ENCODE measurements at regions not wholly inside any gene's neighbourhood (a gene's known extent, or its start where the extent isn't known, plus 50 kb on each side); places are given as distances from the start of the nearest gene placed in this dataset.

GRCh38 chr5:125175348-125176004 is 429.0 kb upstream of the ZNF608 start:
- peak overlapping the region; percentile 79 for H3K27ac Mint-ChIP-seq
- H3K4me3 Mint-ChIP-seq (ENCODE audit: low read depth), result no peak overlapping the region
- peaks cover 15% of the 10 kb centered on the region for H3K4me1 Mint-ChIP-seq (ENCODE audit: low read depth)
- TF ChIP-seq, protein P1, sequence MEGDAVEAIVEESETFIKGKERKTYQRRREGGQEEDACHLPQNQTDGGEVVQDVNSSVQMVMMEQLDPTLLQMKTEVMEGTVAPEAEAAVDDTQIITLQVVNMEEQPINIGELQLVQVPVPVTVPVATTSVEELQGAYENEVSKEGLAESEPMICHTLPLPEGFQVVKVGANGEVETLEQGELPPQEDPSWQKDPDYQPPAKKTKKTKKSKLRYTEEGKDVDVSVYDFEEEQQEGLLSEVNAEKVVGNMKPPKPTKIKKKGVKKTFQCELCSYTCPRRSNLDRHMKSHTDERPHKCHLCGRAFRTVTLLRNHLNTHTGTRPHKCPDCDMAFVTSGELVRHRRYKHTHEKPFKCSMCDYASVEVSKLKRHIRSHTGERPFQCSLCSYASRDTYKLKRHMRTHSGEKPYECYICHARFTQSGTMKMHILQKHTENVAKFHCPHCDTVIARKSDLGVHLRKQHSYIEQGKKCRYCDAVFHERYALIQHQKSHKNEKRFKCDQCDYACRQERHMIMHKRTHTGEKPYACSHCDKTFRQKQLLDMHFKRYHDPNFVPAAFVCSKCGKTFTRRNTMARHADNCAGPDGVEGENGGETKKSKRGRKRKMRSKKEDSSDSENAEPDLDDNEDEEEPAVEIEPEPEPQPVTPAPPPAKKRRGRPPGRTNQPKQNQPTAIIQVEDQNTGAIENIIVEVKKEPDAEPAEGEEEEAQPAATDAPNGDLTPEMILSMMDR (IDR thresholded peaks at IDR 0.05; ENCODE audit: unreplicated experiment), result no peak
- peaks cover 3% of the 10 kb centered on the region for H3K27me3 Mint-ChIP-seq
- no peak for DNase-seq (ENCODE audit: low spot score, unreplicated experiment)
- H3K9me3 Mint-ChIP-seq (ENCODE audit: low read depth), result peaks cover 7% of the 10 kb centered on the region
- H3K36me3 Mint-ChIP-seq (ENCODE audit: insufficient read depth), result no peaks in the 10 kb centered on the region

DNA sequence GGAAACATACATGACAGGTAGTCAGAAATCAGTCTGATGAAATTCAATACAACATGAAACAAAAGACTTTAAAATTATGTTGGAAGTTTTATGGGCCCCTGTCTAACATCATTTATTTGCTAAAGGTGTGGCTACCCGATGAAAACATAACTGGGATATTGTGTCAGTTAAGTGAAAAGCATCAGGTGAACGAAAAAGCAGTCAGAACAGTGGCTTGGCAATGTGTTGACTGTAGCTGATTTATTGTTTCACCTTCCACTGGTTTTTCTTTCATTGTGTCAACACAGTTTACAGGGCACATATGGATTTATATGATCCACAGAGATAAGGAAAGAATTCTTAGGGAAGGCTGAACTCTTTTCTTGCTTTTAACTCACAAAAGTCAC is 429.6 kb upstream of the ZNF608 start:
- H3K4me1 Mint-ChIP-seq (ENCODE audit: low read depth), result peaks cover 12% of the 10 kb centered on the region
- TF ChIP-seq, protein P1 (IDR thresholded peaks at IDR 0.05; ENCODE audit: unreplicated experiment), result no peak
- peaks cover 2% of the 10 kb centered on the region for H3K27me3 Mint-ChIP-seq
- no peak for DNase-seq (ENCODE audit: low spot score, unreplicated experiment)
- H3K36me3 Mint-ChIP-seq (ENCODE audit: insufficient read depth), result no peaks in the 10 kb centered on the region
- H3K9me3 Mint-ChIP-seq (ENCODE audit: low read depth), result peaks cover 7% of the 10 kb centered on the region
- H3K27ac Mint-ChIP-seq, result peak overlapping the region; percentile 79
- H3K4me3 Mint-ChIP-seq (ENCODE audit: low read depth), result no peak overlapping the region

GRCh38 chr5:125177340-125177739 is 430.9 kb upstream of the ZNF608 start:
- Mint-ChIP-seq H3K27ac (no peak overlapping the region), H3K4me3 (ENCODE audit: low read depth) (no peak overlapping the region), H3K36me3 (ENCODE audit: insufficient read depth) (no peaks in the 10 kb centered on the region), H3K4me1 (ENCODE audit: low read depth) (peaks cover 12% of the 10 kb centered on the region), H3K27me3 (no peaks in the 10 kb centered on the region), H3K9me3 (ENCODE audit: low read depth) (peaks cover 7% of the 10 kb centered on the region)
- TF ChIP-seq, protein P1 (IDR thresholded peaks at IDR 0.05; ENCODE audit: unreplicated experiment), result no peak
- no peak for DNase-seq (ENCODE audit: low spot score, unreplicated experiment)

GRCh38 chr5:125179612-125180011 is 433.2 kb upstream of the ZNF608 start:
- H3K27me3 Mint-ChIP-seq, result no peaks in the 10 kb centered on the region
- H3K27ac Mint-ChIP-seq, result no peak overlapping the region
- H3K4me1 Mint-ChIP-seq (ENCODE audit: low read depth), result peaks cover 12% of the 10 kb centered on the region
- no peak for DNase-seq (ENCODE audit: low spot score, unreplicated experiment)
- H3K4me3 Mint-ChIP-seq (ENCODE audit: low read depth), result no peak overlapping the region
- TF ChIP-seq, protein P1 (IDR thresholded peaks at IDR 0.05; ENCODE audit: unreplicated experiment), result no peak
- peaks cover 7% of the 10 kb centered on the region for H3K9me3 Mint-ChIP-seq (ENCODE audit: low read depth)
- no peaks in the 10 kb centered on the region for H3K36me3 Mint-ChIP-seq (ENCODE audit: insufficient read depth)

DNA sequence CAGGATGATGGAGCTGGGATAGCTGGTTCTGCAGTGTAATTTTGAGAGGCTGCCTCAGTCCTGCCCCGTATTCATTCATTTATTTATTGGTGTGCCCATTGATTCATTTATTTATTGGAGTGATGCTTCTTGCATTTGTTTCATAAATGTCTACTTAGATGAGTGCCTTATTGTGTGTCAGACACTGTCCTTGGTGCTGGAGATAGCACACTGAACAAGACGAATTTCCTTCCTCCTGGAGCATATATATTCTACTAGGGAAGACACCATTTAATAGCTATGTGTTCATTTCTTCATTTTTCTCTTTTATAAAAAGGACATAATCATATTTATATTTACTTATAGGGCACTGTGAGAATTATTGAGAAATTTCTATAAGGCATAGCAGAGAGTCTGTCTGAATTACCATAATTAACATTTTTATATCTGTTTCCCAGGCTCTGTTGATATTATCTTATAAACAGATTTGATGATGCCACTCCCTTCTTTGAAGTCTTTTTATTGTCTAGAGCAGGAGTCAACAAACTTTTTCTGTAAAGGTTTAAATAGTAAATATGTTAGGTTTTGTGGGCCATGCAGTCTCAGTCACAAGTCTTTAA is 433.9 kb upstream of the ZNF608 start:
- TF ChIP-seq, protein P1 (IDR thresholded peaks at IDR 0.05; ENCODE audit: unreplicated experiment), result no peak
- no peaks in the 10 kb centered on the region for H3K36me3 Mint-ChIP-seq (ENCODE audit: insufficient read depth)
- no peak overlapping the region for H3K27ac Mint-ChIP-seq
- no peak for DNase-seq (ENCODE audit: low spot score, unreplicated experiment)
- peaks cover 12% of the 10 kb centered on the region for H3K4me1 Mint-ChIP-seq (ENCODE audit: low read depth)
- no peaks in the 10 kb centered on the region for H3K27me3 Mint-ChIP-seq
- peaks cover 7% of the 10 kb centered on the region for H3K9me3 Mint-ChIP-seq (ENCODE audit: low read depth)
- H3K4me3 Mint-ChIP-seq (ENCODE audit: low read depth), result no peak overlapping the region
